ENCODE measurements at regions not wholly inside any gene's neighbourhood (a gene's known extent, or its start where the extent isn't known, plus 50 kb on each side); places are given as distances from the start of the nearest gene placed in this dataset.
"Not testable (repeated sequence)": the region's sequence is repeated elsewhere in the genome, so short reads cannot be mapped to it uniquely, and the experiment has no call there.

DNA sequence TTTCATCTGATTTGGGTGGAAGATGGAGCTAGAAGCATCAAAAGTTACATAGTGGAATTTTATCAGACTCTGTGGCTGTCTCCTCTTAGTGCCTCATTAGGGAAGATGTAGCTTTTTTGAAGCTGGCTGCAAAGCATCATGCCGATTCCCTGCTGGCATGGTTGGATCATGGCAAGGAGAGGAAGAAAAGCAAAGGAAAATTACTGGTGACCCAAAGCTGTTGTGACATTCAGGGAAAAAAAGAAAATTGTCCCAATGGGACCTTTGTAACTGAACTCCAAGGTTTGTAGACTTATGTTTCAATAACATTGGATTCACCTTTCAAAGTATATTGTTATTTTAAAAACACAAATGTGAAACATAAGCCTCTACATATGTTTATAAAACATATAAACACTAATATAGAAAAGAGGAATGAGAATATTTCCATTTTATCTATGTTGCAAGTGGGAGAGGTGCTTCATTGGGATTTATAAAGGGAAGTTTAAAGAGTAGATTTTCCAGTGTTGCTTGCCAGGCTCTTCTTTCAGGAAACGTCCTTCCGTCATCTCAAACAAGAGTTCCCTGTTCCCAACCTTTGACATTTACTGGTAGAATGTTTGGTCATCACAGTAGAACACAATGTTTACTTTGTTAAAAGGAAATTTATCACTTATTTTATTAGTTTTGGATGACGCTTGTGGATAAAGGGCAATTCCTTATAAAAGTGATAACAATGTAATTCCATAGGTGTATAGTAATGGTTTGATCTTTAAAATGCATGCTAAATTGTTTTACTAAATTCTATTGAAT is 190.1 kb upstream of the GPRIN3 start:
- peaks cover 14% of the 10 kb centered on the region for H3K4me1 Mint-ChIP-seq
- no peaks in the 10 kb centered on the region for H3K27me3 Mint-ChIP-seq (ENCODE audit: low read depth)
- no peaks in the 10 kb centered on the region for H3K9me3 Mint-ChIP-seq
- H3K27ac Mint-ChIP-seq, result no peak overlapping the region
- H3K36me3 Mint-ChIP-seq, result no peaks in the 10 kb centered on the region
- DNase-seq (ENCODE audit: low spot score in 2 of 2, unreplicated experiment in 2 of 2), result no peak
- TF ChIP-seq, protein P1, sequence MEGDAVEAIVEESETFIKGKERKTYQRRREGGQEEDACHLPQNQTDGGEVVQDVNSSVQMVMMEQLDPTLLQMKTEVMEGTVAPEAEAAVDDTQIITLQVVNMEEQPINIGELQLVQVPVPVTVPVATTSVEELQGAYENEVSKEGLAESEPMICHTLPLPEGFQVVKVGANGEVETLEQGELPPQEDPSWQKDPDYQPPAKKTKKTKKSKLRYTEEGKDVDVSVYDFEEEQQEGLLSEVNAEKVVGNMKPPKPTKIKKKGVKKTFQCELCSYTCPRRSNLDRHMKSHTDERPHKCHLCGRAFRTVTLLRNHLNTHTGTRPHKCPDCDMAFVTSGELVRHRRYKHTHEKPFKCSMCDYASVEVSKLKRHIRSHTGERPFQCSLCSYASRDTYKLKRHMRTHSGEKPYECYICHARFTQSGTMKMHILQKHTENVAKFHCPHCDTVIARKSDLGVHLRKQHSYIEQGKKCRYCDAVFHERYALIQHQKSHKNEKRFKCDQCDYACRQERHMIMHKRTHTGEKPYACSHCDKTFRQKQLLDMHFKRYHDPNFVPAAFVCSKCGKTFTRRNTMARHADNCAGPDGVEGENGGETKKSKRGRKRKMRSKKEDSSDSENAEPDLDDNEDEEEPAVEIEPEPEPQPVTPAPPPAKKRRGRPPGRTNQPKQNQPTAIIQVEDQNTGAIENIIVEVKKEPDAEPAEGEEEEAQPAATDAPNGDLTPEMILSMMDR (IDR thresholded peaks at IDR 0.05; ENCODE audit: unreplicated experiment), result no peak
- H3K4me3 Mint-ChIP-seq, result no peak overlapping the region

- peaks cover 16% of the 10 kb centered on the region for H3K4me1 Mint-ChIP-seq
- DNase-seq (ENCODE audit: low spot score in 2 of 2, unreplicated experiment in 2 of 2), result no peak
- no peaks in the 10 kb centered on the region for H3K36me3 Mint-ChIP-seq
- no peaks in the 10 kb centered on the region for H3K9me3 Mint-ChIP-seq
- H3K27ac Mint-ChIP-seq, result peak overlapping the region; percentile 59
- H3K27me3 Mint-ChIP-seq (ENCODE audit: low read depth), result no peaks in the 10 kb centered on the region
- no peak overlapping the region for H3K4me3 Mint-ChIP-seq
- TF ChIP-seq, protein P1 (IDR thresholded peaks at IDR 0.05; ENCODE audit: unreplicated experiment), result no peak
These were observed 189.3 kb upstream of the GPRIN3 start for GRCh38 chr4:89496851-89497250.

GRCh38 chr4:89493367-89493766 is 185.8 kb upstream of the GPRIN3 start:
- Mint-ChIP-seq H3K9me3 (no peaks in the 10 kb centered on the region), H3K4me1 (peaks cover 20% of the 10 kb centered on the region), H3K27ac (no peak overlapping the region), H3K36me3 (peaks cover 2% of the 10 kb centered on the region), H3K4me3 (no peak overlapping the region), H3K27me3 (ENCODE audit: low read depth) (no peaks in the 10 kb centered on the region)
- DNase-seq (ENCODE audit: low spot score in 2 of 2, unreplicated experiment in 2 of 2), result no peak
- TF ChIP-seq, protein P1 (IDR thresholded peaks at IDR 0.05; ENCODE audit: unreplicated experiment), result no peak

- no peak overlapping the region for H3K4me3 Mint-ChIP-seq
- H3K4me1 Mint-ChIP-seq, result peaks cover 20% of the 10 kb centered on the region
- H3K27me3 Mint-ChIP-seq (ENCODE audit: low read depth), result no peaks in the 10 kb centered on the region
- DNase-seq (ENCODE audit: low spot score in 2 of 2, unreplicated experiment in 2 of 2), result no peak
- H3K36me3 Mint-ChIP-seq, result peaks cover 2% of the 10 kb centered on the region
- H3K9me3 Mint-ChIP-seq, result no peaks in the 10 kb centered on the region
- TF ChIP-seq, protein P1 (IDR thresholded peaks at IDR 0.05; ENCODE audit: unreplicated experiment), result no peak
- no peak overlapping the region for H3K27ac Mint-ChIP-seq
These were observed 185.0 kb upstream of the GPRIN3 start for GRCh38 chr4:89492581-89493071.

DNA sequence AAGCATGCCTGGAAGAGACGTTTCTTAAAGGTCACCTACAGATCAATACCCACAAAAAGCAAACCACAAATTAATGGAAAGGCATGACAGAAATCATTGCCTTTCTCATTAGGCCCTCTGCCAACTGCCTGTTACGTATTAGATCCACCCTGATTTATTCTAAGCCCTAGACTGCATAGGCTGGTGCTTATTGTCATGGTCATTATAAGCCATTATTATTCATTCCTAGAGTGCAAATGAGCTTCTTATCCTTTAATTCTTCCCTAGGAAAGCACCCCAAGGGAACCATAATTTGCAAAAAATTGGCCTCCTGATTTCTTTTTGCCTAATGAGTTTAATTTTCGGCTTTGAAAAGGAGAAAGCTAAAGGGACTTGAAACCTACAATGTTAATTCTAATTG is 184.2 kb upstream of the GPRIN3 start:
- Mint-ChIP-seq H3K27ac (no peak overlapping the region), H3K36me3 (peaks cover 2% of the 10 kb centered on the region), H3K4me3 (no peak overlapping the region), H3K4me1 (peaks cover 19% of the 10 kb centered on the region), H3K27me3 (ENCODE audit: low read depth) (no peaks in the 10 kb centered on the region), H3K9me3 (no peaks in the 10 kb centered on the region)
- TF ChIP-seq, protein P1 (IDR thresholded peaks at IDR 0.05; ENCODE audit: unreplicated experiment), result no peak
- no peak for DNase-seq (ENCODE audit: low spot score in 2 of 2, unreplicated experiment in 2 of 2)

DNA sequence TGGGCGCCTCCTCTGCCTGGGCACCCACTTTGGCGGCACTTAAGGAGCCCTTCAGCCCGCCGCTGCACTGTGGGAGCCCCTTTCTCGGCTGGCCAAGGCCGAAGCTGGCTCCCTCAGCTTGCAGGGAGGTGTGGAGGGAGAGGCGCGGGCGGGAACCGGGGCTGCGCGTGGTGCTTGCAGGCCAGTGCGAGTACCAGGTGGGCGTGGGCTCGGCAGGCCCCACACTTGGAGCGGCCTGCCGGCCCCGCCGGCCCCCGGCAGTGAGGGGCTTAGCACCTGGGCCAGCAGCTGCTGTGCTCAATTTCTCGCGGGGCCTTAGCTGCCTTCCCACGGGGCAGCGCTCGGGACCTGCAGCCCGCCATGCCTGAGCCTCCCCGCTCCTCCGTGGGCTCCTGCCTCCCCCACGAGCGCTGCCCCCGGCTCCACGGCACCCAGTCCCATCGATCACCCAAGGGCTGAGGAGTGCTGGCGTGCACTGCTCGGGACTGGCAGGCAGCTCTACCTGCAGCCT is 182.4 kb upstream of the GPRIN3 start:
- H3K27me3 Mint-ChIP-seq (ENCODE audit: low read depth); DNase-seq (ENCODE audit: low spot score in 2 of 2, unreplicated experiment in 2 of 2); H3K4me3 Mint-ChIP-seq; H3K4me1 Mint-ChIP-seq; H3K36me3 Mint-ChIP-seq; H3K9me3 Mint-ChIP-seq; H3K27ac Mint-ChIP-seq: not testable (repeated sequence)

Data from mesothelial cell of epicardium (in vitro differentiated cells).